Transverse colon (tissue), 3 donors: ENCODE measurements at regions not wholly inside any gene's neighbourhood (a gene's known extent, or its start where the extent isn't known, plus 50 kb on each side); places are given as distances from the start of the nearest gene placed in this dataset.

Source experiments
- CTCF ChIP-seq, 5 experiments: fragments of 200-600 bp in 3 of 5; fragments of 450-650 bp in 2 of 5; sonication (generic) in 3 of 5; IDR thresholded peaks; 1 replicate in 2 of 5; 2 replicates in 3 of 5; pipeline ENCODE4 v1.5.1; 2016 to 2017; ENCODE audit warnings: antibody characterized with exemption in 5 of 5, inconsistent platforms in 3 of 5, mild to moderate bottlenecking in 2 of 5, moderate library complexity in 1 of 5
- EP300 ChIP-seq: sonication (generic); formaldehyde crosslinking; IDR thresholded peaks from one replicate; pipeline ENCODE4 v1.6.1; 2017; ENCODE audit warnings: antibody characterized with exemption, low read depth

GRCh38 chr18:54777989-54778388 lies 50.3 kb upstream of the RAB27B start:
- no peak for TF ChIP-seq CTCF (IDR thresholded peaks at IDR 0.05)
- no peak for TF ChIP-seq EP300
